AG09319 (cell line): ENCODE measurements at regions not wholly inside any gene's neighbourhood (a gene's known extent, or its start where the extent isn't known, plus 50 kb on each side); places are given as distances from the start of the nearest gene placed in this dataset.

Source experiments
- DNase-seq: peaks from one replicate; pipeline ENCODE4 v3.0.0-alpha.2; 2010; ENCODE audit warnings: low read depth; ENCODE audit errors: extremely low read depth
- CTCF ChIP-seq: IDR thresholded peaks from 2 replicates; pipeline ENCODE4 v1.5.1; 2011; ENCODE audit warnings: low read depth, mild to moderate bottlenecking, inconsistent platforms, low read length, moderate library complexity

DNA sequence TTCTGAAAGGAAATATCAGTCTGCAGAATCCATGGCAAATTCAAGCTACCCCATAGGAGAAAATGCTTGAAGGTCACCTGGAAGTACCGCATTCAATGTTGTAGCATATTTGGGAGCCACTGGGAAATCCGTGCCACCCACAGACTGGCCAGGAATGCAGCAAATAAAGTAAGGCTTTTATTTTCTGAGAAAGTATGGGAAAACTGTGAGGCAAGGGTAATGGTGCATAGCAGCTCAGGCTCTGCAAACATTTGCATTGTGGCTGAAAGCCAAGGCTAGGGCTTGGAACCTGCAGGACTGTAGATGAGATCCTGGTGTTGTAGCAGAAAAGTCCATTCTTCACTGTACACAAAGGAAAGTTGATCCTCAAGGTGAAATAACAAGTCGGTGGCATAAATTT is 450.9 kb upstream of the NR3C2 start:
- TF ChIP-seq CTCF = no peak
- no peak for DNase-seq

GRCh38 chr4:148883891-148884290 is 441.7 kb upstream of the NR3C2 start:
- no peak for DNase-seq
- TF ChIP-seq CTCF = no peak

- no peak for TF ChIP-seq CTCF
- DNase-seq = no peak
Measured at GRCh38 chr4:148883435-148883834, 441.2 kb upstream of the NR3C2 start.

- no peak for TF ChIP-seq CTCF
- no peak for DNase-seq
Measured at GRCh38 chr4:148881860-148882643, 439.8 kb upstream of the NR3C2 start.

GRCh38 chr4:148874331-148874730 is 432.1 kb upstream of the NR3C2 start:
- no peak for DNase-seq

GRCh38 chr4:148868191-148868590 is 426.0 kb upstream of the NR3C2 start:
- no peak for TF ChIP-seq CTCF
- no peak for DNase-seq

More at GRCh38 chr4:148874331-148874730, 432.1 kb upstream of the NR3C2 start:
- TF ChIP-seq CTCF = no peak

DNA sequence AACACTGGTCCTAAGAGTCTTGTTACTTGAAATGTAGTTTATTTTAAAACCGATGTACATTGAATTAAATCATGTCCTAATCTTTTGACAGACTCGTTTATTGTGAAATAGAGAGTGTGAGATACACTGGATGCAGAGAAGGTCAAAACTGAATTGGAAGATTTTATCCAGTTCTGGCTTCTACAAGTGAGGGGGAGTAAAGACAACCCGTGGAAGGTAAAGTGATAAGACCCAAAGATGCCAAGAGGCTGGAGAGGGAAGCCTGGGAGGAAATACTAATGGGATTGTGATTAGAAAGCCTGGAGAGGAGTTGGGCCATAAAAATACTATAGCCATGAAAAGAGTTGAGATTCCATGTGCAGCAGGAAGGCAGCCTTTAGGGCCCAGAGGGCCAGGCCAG is 424.5 kb upstream of the NR3C2 start:
- DNase-seq = no peak
- no peak for TF ChIP-seq CTCF
